ENCODE measurements at regions not wholly inside any gene's neighbourhood (a gene's known extent, or its start where the extent isn't known, plus 50 kb on each side); places are given as distances from the start of the nearest gene placed in this dataset.

DNA sequence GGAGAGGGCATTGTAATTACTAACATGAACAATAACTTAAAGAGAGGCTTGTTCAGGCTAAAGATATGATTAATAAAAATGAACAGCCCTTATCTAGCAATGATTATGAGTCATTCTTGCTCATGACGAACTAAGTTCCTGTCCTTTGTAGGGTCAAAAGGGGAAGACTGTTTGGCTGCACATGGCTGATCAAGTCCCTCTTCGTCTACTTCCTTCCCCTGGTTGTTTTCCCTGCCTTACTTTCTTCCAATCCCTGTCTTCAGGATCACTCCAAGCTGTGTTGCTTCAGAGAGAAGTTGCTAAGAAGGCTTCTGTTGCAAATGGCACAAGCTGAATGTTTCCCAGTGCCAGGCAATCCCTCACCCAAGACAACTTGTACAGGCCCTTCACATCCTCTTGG, 115.0 kb upstream of the HS3ST1 start (continued):
- TF ChIP-seq RNF2 (IDR thresholded peaks at IDR 0.05; ENCODE audit: borderline replicate concordance, low read depth, low read length, missing control alignments, poor library complexity, severe bottlenecking) (no peak), SP2 (IDR thresholded peaks at IDR 0.05; ENCODE audit: low read length) (no peak), EP300 (IDR thresholded peaks at IDR 0.05; ENCODE audit: borderline replicate concordance in 1 of 2, low read depth in 2 of 2, low read length in 2 of 2) (no peak), CHD1 (IDR thresholded peaks at IDR 0.05; ENCODE audit: low read depth, low read length) (no peak), MAFK (IDR thresholded peaks at IDR 0.05; ENCODE audit: low read depth, low read length) (no peak), CTBP2 (IDR thresholded peaks at IDR 0.05; ENCODE audit: borderline replicate concordance, insufficient read depth, insufficient read length, low read length) (no peak)
